GM19023 (cell line): ENCODE measurements at regions not wholly inside any gene's neighbourhood (a gene's known extent, or its start where the extent isn't known, plus 50 kb on each side); places are given as distances from the start of the nearest gene placed in this dataset.

Source experiments
- ATAC-seq: cut with Tn5 transposase; IDR thresholded peaks from one replicate; pipeline ENCODE4 v1.9.1; 2021; ENCODE audit warnings: mild to moderate bottlenecking, moderate library complexity; ENCODE audit not compliant: unreplicated experiment

DNA sequence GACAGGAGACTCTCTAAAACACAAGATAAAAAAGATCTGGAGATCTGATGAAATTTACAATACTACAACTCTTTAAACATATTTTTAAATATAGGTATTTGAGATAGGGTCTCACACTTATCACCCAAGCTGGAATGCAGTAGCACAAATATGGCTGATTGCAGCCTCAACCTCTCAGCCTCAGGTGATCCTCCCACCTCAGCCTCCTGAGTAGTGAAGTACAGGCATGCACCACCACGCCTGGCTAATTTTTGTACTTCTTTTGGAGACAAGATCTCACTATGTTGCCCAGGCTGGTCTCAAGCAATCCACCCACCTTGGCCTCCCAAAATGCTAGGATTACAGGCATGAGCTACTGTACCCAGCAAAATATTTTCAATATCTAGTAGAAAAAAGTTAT is 170.0 kb upstream of the NR5A2 start:
- no peak for ATAC-seq

DNA sequence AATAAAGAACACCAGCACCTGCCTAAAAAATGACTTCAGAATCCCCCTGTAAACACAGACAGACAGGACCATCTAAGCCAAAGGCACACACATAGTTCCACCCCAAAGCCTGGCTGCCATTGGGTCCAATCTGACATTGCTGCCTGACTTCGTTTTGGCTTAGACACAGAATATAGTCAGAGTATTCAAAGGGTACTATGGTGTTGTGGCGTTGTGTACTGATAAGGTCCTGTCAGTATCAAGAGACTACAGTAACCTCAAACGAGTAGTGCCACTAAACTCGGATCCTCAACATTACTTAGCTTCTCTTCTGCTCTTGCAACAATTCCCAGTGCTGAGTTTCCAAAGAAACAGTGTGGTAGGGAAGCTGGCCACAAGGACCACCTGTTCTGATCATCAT is 169.3 kb upstream of the NR5A2 start:
- ATAC-seq, result no peak

- no peak for ATAC-seq
Observed at GRCh38 chr1:199858856-199859255, 168.7 kb upstream of the NR5A2 start.

DNA sequence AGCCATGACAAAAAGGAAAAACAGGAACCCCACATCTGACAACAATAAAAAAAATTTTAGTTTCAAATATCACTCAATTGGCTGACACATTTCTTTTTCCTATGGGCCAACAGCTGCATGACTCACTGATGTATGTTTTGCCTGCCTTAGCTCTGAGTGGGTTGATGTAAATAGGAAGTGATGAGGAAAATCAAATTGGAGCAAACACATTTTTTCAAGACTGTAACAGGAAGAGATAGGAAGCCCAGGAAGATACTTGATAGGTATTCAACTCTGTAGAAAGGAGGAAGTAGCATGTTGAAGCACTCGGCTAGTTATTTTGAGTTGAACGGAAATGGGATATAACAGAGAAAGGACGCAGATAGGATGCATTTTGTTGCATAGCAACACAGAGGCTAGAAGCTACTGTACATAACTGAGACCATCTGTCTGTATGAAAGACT is 168.0 kb upstream of the NR5A2 start:
- no peak for ATAC-seq

- no peak for ATAC-seq
Observed at GRCh38 chr1:199861020-199861795, 166.3 kb upstream of the NR5A2 start.

DNA sequence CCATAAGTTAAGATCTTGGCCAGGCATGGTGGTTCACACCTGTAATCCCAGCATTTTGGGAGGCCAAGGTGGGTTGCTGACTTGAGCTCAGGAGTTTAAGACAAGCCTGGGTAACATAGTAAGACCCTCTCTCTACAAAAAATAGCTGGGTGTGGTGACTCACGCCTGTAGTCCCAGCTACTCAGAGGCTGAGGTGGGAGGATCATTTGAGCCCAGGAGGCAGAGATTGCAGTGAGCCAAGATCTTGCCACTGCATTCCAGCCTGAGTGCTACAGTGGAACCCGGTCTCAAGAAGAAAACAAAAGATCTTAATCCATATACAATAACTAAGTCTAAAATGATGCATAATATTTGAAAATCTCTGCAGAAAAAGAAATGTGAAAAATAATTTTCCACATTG is 165.5 kb upstream of the NR5A2 start:
- ATAC-seq, result no peak

GRCh38 chr1:199866210-199866617 is 161.3 kb upstream of the NR5A2 start:
- ATAC-seq, result no peak

- ATAC-seq, result no peak
Observed at GRCh38 chr1:199867601-199868000, 159.9 kb upstream of the NR5A2 start.

DNA sequence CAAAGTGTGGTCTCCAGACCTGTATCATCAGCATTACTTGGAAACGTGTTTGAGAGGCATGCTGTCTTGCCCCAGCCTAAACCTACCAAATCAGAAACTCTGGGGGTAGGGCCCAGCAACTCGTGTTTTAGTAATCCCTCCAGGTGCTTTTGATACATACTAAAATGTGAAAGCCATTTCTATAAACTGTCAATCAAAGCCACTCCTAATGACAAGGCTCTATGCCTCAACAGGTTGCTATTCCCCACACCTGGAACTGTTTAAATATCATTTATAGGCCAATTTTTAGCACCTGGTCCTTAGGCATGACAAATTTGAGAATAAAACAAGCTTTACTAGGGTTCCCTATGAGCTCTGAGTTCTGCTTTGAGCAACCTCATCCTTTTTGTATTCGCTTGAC is 158.7 kb upstream of the NR5A2 start:
- ATAC-seq, result no peak

- ATAC-seq, result no peak
Observed at GRCh38 chr1:199875337-199875736, 152.2 kb upstream of the NR5A2 start.

- ATAC-seq, result no peak
Observed at GRCh38 chr1:199875856-199876255, 151.7 kb upstream of the NR5A2 start.

GRCh38 chr1:199877526-199878384 is 149.8 kb upstream of the NR5A2 start:
- no peak for ATAC-seq

- no peak for ATAC-seq
Observed at GRCh38 chr1:199878823-199879222, 148.7 kb upstream of the NR5A2 start.

- ATAC-seq, result no peak
Observed at GRCh38 chr1:199898654-199899053, 128.9 kb upstream of the NR5A2 start.

GRCh38 chr1:199901341-199901740 is 126.2 kb upstream of the NR5A2 start:
- ATAC-seq, result no peak

DNA sequence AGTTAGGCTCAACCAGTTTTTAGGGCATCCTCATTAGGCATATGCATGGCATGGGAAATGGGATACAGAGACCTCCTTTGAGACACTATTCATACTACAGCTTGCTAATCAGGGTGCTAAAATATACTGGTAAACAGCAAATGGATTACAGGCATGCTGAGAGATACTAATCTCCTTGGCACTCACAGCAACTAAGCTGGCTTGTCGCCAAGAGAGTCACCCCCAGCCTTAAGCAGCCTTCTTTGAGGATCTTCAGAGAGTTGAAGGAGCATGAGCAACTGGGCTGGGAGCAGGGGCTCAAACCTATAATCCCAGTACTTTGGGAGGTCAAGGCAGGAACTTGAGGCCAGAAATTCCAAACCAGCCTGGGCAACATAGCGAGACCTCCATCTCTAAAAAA is 120.1 kb upstream of the NR5A2 start:
- ATAC-seq, result no peak

GRCh38 chr1:199909137-199909536 is 118.4 kb upstream of the NR5A2 start:
- ATAC-seq, result no peak

- ATAC-seq, result no peak
Observed at GRCh38 chr1:199913318-199913717, 114.2 kb upstream of the NR5A2 start.

DNA sequence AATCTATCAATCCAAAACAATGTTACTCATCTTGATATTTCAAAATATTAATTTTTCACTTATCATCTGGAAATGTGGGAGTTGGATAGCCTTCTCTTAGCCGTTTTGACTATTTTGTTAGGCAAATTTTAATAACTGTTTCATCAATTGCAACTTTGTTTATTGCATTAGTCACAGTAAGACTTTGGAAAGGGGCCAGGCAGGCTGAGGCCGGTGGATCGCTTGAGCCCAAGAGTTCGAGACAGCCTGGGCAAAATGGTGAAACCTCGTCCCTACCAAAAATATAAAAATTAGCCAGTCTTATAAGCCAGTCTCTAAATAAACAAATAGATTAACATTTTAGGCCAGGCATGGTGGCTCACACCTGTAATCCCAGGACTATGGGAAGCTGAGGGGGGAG is 113.0 kb upstream of the NR5A2 start:
- no peak for ATAC-seq

GRCh38 chr1:199918196-199918769 is 109.2 kb upstream of the NR5A2 start:
- no peak for ATAC-seq

- no peak for ATAC-seq
Observed at GRCh38 chr1:199920635-199921034, 106.9 kb upstream of the NR5A2 start.

DNA sequence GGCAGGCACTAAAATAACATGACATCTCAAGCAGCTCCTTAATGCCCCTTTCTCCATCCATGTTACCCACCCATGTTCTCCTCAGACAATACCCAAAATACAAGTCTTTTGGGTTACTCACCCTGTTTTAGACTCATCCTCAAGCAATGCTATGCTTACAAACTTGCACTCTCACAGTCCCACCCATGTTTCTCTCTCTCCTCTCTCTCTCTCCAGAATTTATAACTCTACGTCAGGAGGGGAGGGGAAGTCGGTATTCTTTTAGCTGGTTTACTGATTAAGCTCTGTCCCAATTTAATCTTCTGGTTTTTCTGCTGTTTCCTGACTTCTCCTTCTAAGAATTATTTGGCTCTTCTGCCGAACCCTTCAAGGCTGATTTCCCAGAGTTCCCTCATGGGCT is 98.0 kb upstream of the NR5A2 start:
- ATAC-seq, result no peak
